ENCODE measurements at regions not wholly inside any gene's neighbourhood (a gene's known extent, or its start where the extent isn't known, plus 50 kb on each side); places are given as distances from the start of the nearest gene placed in this dataset.

DNA sequence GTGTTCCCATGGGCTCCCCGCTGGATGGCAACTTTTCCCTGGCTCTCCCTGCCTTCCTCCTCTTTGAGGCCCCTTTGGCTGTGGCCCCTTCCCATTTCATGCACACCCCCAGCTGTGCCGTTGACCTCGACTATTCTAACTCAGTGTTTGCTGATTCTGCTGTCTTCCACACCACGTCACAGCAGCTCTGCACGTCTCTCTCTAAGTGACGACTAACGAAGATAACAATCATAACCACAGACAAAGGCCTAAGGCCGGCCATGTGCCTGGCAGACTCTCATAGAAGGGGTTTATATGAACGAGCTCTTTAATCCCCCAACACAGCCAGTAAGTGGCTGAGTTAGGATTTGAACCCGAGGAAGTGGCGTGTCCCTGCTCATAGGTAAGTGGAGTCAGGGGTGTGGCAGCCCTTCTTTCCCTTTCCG lies 151.5 kb upstream of the SHH start:
- TF ChIP-seq EZH2 (IDR thresholded peaks at IDR 0.05; ENCODE audit: low read depth, unreplicated experiment) (no peak), EZH2phosphoT487 (IDR thresholded peaks at IDR 0.05; ENCODE audit: unreplicated experiment) (no peak), POLR2AphosphoS5 (IDR thresholded peaks at IDR 0.05; ENCODE audit: low read depth) (no peak)
- TF ChIP-seq, protein P1, sequence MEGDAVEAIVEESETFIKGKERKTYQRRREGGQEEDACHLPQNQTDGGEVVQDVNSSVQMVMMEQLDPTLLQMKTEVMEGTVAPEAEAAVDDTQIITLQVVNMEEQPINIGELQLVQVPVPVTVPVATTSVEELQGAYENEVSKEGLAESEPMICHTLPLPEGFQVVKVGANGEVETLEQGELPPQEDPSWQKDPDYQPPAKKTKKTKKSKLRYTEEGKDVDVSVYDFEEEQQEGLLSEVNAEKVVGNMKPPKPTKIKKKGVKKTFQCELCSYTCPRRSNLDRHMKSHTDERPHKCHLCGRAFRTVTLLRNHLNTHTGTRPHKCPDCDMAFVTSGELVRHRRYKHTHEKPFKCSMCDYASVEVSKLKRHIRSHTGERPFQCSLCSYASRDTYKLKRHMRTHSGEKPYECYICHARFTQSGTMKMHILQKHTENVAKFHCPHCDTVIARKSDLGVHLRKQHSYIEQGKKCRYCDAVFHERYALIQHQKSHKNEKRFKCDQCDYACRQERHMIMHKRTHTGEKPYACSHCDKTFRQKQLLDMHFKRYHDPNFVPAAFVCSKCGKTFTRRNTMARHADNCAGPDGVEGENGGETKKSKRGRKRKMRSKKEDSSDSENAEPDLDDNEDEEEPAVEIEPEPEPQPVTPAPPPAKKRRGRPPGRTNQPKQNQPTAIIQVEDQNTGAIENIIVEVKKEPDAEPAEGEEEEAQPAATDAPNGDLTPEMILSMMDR (conservative IDR thresholded peaks at IDR 0.05; ENCODE audit: low read depth in 2 of 2), result no peak

All from GM23338 (cell line).